ENCODE measurements at regions not wholly inside any gene's neighbourhood (a gene's known extent, or its start where the extent isn't known, plus 50 kb on each side); places are given as distances from the start of the nearest gene placed in this dataset.
"Not testable (repeated sequence)": the region's sequence is repeated elsewhere in the genome, so short reads cannot be mapped to it uniquely, and the experiment has no call there.

- DNase-seq (ENCODE audit: extremely low read depth, low read depth) = no peak
Observed at GRCh38 chr7:66535414-66536329, 93.0 kb upstream of the KCTD7 start.

DNA sequence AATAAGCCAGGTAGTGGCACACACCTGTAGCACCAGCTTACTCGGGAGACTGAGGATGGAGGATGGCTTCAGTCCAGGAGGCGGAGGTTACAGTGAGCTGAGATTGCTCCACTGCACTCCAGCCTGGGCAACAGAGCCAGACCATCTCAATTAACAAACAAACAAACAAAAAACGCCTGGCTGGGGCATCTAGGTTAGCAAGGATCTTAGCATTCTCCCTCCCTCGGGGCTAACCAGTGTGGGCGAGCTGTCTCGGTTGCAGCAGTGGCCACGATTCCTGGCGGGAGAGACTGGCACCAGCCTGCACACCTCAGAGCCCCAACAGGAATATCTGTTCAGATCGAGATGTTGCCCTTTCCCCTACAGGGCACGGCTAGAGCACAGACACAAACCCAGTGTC is 91.3 kb upstream of the KCTD7 start:
- DNase-seq (ENCODE audit: extremely low read depth, low read depth) = no peak

DNA sequence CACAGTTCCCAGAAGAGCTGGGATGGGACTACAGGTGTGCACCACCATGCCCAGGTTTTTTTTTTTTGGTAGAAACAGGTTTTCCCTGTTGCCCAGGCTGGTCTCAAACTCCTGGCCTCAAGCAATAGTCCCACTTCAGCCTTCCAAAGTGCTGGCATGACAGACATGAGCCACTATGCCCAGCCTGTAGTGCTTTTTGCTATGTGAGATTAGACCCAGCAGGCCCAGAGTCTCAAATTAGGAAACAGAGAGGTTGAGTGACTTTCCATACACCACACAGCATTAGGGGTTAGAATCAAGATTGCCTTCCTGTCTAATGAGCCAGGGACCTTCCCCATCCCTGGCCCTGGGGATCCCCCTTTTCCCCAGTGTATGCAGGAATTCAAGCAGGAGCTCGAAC is 90.8 kb upstream of the KCTD7 start:
- DNase-seq (ENCODE audit: extremely low read depth, low read depth) = no peak

DNA sequence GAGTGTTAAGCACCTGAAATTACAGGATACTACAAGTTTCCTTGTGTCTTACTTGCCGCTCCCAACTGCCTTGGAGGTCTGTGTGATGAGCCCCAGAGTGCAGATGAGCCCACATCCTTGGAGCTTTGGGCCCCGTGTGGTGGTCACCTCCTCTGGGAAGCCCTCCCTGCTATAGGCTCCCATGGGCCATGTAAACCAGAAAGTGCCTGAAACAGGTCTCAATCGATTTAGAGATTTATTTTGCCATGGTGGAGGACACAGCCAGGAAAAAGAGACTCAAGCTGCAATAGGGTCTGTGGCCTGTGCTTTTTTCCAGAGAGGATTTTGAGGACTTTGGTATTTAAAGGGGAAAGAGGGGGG is 89.4 kb upstream of the KCTD7 start:
- DNase-seq (ENCODE audit: extremely low read depth, low read depth) = no peak

GRCh38 chr7:66539902-66540375 is 88.7 kb upstream of the KCTD7 start:
- no peak for DNase-seq (ENCODE audit: extremely low read depth, low read depth)

GRCh38 chr7:66542049-66542448 is 86.6 kb upstream of the KCTD7 start:
- DNase-seq (ENCODE audit: extremely low read depth, low read depth) = no peak

DNA sequence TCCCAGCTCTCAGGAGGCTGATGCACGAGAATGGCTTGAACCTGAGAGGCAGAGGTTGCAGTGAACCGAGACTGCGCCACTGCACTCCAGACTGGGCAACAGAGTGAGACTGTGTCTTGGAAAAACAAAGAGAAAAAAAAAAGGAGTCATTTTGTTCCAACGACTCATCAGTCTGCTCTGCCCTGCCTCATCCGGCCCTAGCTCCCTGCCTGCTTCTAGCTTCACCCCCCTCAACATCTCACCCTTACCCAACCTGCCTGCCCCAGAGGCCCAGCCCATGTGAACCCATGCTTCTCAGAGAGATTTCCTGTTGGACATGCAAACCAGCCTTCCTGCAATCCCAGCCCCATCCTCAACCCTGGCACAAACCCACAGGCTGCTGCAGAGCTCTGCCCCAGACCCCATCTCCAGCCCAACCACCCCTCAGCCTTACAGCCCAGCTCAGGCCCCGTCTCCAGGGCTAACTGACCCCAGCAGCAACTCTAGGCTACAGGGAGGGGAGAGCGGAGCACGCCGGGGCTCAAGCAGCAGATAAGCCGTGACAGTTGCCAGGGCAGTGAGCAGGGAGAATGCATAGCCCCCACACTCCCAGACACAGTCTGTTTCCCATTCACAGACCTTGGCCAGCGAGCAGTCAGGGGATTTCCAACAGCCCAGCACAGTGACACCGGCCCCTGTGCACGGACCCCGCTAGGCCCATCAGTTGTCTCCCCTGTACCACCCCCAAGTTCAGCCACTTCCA is 86.0 kb upstream of the KCTD7 start:
- no peak for DNase-seq (ENCODE audit: extremely low read depth, low read depth)

- DNase-seq (ENCODE audit: extremely low read depth, low read depth) = no peak
Observed at GRCh38 chr7:66549466-66549865, 79.2 kb upstream of the KCTD7 start.

- no peak for DNase-seq (ENCODE audit: extremely low read depth, low read depth)
Observed at GRCh38 chr7:66553001-66553400, 75.7 kb upstream of the KCTD7 start.

DNA sequence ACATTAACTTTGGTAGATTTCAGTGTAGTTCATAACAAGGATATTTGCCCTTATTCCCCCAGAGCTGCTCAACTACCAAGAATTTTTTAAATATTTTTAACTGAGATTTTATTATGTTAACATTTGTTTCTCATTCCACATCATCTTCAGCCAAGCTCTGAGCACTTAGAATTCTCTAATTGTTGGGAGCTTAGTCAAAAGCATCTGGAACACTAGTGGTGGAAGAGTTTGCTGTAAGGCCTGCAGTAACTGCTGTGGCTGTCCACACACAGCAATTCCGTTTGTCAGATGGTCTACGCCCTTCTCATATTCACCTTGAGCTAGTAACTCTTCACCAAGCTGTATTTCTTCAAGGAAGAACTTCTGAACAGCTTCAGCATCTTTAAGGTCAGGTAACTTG is 75.0 kb upstream of the KCTD7 start:
- not testable (repeated sequence) for DNase-seq (ENCODE audit: extremely low read depth, low read depth)

GRCh38 chr7:66554291-66554690 is 74.4 kb upstream of the KCTD7 start:
- DNase-seq (ENCODE audit: extremely low read depth, low read depth) = not testable (repeated sequence)

- not testable (repeated sequence) for DNase-seq (ENCODE audit: extremely low read depth, low read depth)
Observed at GRCh38 chr7:66554842-66555430, 73.7 kb upstream of the KCTD7 start.

GRCh38 chr7:66556177-66556548 is 72.5 kb upstream of the KCTD7 start:
- DNase-seq (ENCODE audit: extremely low read depth, low read depth) = no peak

GRCh38 chr7:66556549-66557213 is 72.0 kb upstream of the KCTD7 start:
- no peak for DNase-seq (ENCODE audit: extremely low read depth, low read depth)

GRCh38 chr7:66557214-66558200 is 71.2 kb upstream of the KCTD7 start:
- DNase-seq (ENCODE audit: extremely low read depth, low read depth) = peak; percentile 48

GRCh38 chr7:66558201-66558641 is 70.5 kb upstream of the KCTD7 start:
- no peak for DNase-seq (ENCODE audit: extremely low read depth, low read depth)

GRCh38 chr7:66558660-66559465 is 69.8 kb upstream of the KCTD7 start:
- DNase-seq (ENCODE audit: extremely low read depth, low read depth) = no peak

DNA sequence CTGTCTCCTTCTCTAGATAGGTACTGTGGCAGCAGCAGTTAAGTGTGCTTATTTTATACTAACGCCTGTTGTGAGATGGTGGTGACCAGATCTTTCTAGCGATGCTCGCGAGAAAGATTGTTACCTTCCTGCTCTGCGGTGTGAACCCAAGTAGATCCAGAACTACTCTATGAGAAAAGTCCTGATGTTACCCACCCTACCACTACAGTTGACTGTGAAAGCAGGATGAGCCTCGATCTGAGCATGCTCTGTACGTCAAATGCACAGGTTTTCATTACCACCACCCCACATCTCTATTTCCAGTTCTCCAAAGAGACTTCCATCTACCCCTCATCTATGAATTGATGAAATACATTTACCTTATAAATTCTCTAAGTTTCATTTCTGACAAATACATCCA is 64.6 kb upstream of the KCTD7 start:
- DNase-seq (ENCODE audit: extremely low read depth, low read depth) = no peak

GRCh38 chr7:66570179-66570578 is 58.5 kb upstream of the KCTD7 start:
- not testable (repeated sequence) for DNase-seq (ENCODE audit: extremely low read depth, low read depth)
